H1 (cell line): ENCODE measurements at regions not wholly inside any gene's neighbourhood (a gene's known extent, or its start where the extent isn't known, plus 50 kb on each side); places are given as distances from the start of the nearest gene placed in this dataset.

Experiments
- CEBPB ChIP-seq: IDR thresholded peaks from 2 replicates; pipeline ENCODE4 v1.6.1; 2012; ENCODE audit warnings: low read depth, low read length
- EZH2 ChIP-seq: fragments of 200-600 bp; sonication (generic); IDR thresholded peaks from 2 replicates; pipeline ENCODE4 v1.7.1; 2012; ENCODE audit warnings: low read depth, mild to moderate bottlenecking, moderate library complexity, low read length, inconsistent platforms; ENCODE audit not compliant: severe bottlenecking
- TF ChIP-seq, protein P1 (sequence below): IDR thresholded peaks from 2 replicates; pipeline ENCODE4 v1.6.1; 2012; ENCODE audit warnings: inconsistent platforms
- TF ChIP-seq, protein P2 (sequence below): IDR thresholded peaks from 2 replicates; pipeline ENCODE4 v1.6.1; 2011; ENCODE audit warnings: low read depth, mild to moderate bottlenecking, low read length; ENCODE audit not compliant: insufficient read depth

DNA sequence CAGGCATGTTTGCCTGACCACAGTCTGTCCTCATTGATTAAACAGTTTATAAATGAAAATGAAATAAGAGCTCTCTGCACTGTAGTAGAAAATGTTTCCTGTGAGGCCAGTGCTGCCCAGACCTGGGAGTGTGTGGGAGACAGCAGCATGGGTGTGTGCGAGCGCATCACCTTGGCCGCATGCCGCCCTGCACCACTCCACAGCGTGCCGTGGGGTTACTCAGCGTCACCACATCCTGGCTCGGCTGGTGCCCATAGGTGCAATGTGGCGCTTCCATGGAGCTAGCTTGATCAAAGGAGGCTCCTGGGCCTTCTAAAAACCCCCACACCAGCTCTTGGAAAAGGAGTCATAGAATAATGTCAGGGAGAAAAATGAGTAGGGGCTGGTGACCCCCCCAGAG lies 76.0 kb upstream of the EPC2 start:
- TF ChIP-seq CEBPB (no peak), EZH2 (no peak)
- TF ChIP-seq, protein P1, sequence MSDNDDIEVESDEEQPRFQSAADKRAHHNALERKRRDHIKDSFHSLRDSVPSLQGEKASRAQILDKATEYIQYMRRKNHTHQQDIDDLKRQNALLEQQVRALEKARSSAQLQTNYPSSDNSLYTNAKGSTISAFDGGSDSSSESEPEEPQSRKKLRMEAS, result no peak
- TF ChIP-seq, protein P2, sequence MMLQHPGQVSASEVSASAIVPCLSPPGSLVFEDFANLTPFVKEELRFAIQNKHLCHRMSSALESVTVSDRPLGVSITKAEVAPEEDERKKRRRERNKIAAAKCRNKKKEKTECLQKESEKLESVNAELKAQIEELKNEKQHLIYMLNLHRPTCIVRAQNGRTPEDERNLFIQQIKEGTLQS, result no peak
